ENCODE measurements at regions not wholly inside any gene's neighbourhood (a gene's known extent, or its start where the extent isn't known, plus 50 kb on each side); places are given as distances from the start of the nearest gene placed in this dataset.
A peak's percentile ranks its signal among the peaks of the same experiment; 100 is the strongest.

GRCh38 chr4:43242606-43243005, 350.1 kb downstream of the GRXCR1 start:
- TF ChIP-seq CTCF (conservative IDR thresholded peaks at IDR 0.05; ENCODE audit: low read length) = no peak
- peak; percentile 64 for DNase-seq (ENCODE audit: low read depth)
- no peak overlapping the region for H3K4me3 ChIP-seq (ENCODE audit: low read length)

- no peak for DNase-seq (ENCODE audit: low read depth)
- no peak overlapping the region for H3K4me3 ChIP-seq (ENCODE audit: low read length)
- no peak for TF ChIP-seq CTCF (conservative IDR thresholded peaks at IDR 0.05; ENCODE audit: low read length)
Observed at GRCh38 chr4:43243433-43244116, 351.1 kb downstream of the GRXCR1 start.

GRCh38 chr4:43244688-43245382, 352.3 kb downstream of the GRXCR1 start:
- no peak overlapping the region for H3K4me3 ChIP-seq (ENCODE audit: low read length)
- DNase-seq (ENCODE audit: low read depth) = no peak

GRCh38 chr4:43251841-43252240, 359.3 kb downstream of the GRXCR1 start:
- no peak overlapping the region for H3K4me3 ChIP-seq (ENCODE audit: low read length)
- DNase-seq (ENCODE audit: low read depth) = peak; percentile 5
- TF ChIP-seq CTCF (conservative IDR thresholded peaks at IDR 0.05; ENCODE audit: low read length) = no peak

More at GRCh38 chr4:43244688-43245382, 352.3 kb downstream of the GRXCR1 start:
- no peak for TF ChIP-seq CTCF (conservative IDR thresholded peaks at IDR 0.05; ENCODE audit: low read length)

GRCh38 chr4:43253541-43253940, 361.0 kb downstream of the GRXCR1 start:
- no peak overlapping the region for H3K4me3 ChIP-seq (ENCODE audit: low read length)
- no peak for TF ChIP-seq CTCF (conservative IDR thresholded peaks at IDR 0.05; ENCODE audit: low read length)
- DNase-seq (ENCODE audit: low read depth) = no peak

GRCh38 chr4:43264730-43265129, 372.2 kb downstream of the GRXCR1 start:
- no peak for TF ChIP-seq CTCF (conservative IDR thresholded peaks at IDR 0.05; ENCODE audit: low read length)
- no peak for DNase-seq (ENCODE audit: low read depth)

GRCh38 chr4:43271946-43272345, 379.4 kb downstream of the GRXCR1 start:
- no peak for DNase-seq (ENCODE audit: low read depth)
- no peak for TF ChIP-seq CTCF (conservative IDR thresholded peaks at IDR 0.05; ENCODE audit: low read length)
- no peak overlapping the region for H3K4me3 ChIP-seq (ENCODE audit: low read length)

More at GRCh38 chr4:43264730-43265129, 372.2 kb downstream of the GRXCR1 start:
- H3K4me3 ChIP-seq (ENCODE audit: low read length) = no peak overlapping the region

Measured in AG10803 (cell line).